Activated CD4-positive, CD25-positive, alpha-beta regulatory T cell treated with anti-CD3 and anti-CD28 coated beads, Interleukin-2, amount 50 U/mL, for 24 hours (primary cell): ENCODE measurements at regions not wholly inside any gene's neighbourhood (a gene's known extent, or its start where the extent isn't known, plus 50 kb on each side); places are given as distances from the start of the nearest gene placed in this dataset.

Experiments used
- ATAC-seq, 2 donors: fragments of 150-1000 bp; cut with Tn5 transposase; one replicate each; pipeline ENCODE4 v1.10.0; 2021; ENCODE audit warnings: mild to moderate bottlenecking in 1 of 2, moderate library complexity in 1 of 2

GRCh38 chrX:5829469-5829868, 399.2 kb downstream of the NLGN4X start:
- no peak for ATAC-seq

DNA sequence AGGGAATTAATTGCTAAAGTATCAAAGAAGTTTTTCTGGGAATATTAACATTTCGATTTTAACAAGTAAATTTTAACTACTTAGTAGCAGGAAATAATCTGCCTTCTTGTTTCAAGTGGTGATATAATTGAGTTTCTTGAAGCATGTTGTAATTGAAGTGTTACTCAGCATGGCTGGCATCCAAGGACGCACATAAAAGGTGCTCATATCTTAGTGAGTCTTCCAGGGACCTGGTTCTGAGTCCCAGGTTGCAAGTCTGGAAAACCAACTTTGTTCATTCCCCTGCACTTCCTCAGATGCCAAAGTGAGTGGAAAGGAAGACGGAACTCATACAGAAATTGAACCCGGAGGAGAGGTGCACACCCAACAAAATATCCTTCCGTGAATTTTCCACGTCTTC, 399.6 kb downstream of the NLGN4X start:
- ATAC-seq = no peak

DNA sequence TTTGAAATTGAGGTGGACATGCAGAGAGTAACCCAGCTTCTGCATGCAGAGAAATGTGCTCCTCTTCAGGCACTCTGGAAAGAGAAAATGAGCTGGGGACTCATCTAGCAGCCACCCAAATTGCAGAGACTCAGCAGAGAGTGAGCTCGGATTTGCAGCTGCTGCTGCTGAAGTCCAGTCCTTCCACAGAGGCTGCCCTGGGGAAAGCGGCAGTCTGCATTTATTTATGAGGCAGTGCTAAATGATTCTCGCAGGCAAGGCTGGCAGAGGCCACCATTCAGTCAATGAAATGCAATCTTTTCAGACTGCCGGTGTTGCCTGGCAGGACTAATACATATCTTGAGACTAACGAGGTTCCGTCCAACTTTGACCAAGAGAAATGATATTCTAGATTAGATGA, 404.8 kb downstream of the NLGN4X start:
- ATAC-seq = no peak

GRCh38 chrX:5810636-5811035, 418.0 kb downstream of the NLGN4X start:
- ATAC-seq = no peak

- no peak for ATAC-seq
Measured at GRCh38 chrX:5807181-5807580, 421.5 kb downstream of the NLGN4X start.

DNA sequence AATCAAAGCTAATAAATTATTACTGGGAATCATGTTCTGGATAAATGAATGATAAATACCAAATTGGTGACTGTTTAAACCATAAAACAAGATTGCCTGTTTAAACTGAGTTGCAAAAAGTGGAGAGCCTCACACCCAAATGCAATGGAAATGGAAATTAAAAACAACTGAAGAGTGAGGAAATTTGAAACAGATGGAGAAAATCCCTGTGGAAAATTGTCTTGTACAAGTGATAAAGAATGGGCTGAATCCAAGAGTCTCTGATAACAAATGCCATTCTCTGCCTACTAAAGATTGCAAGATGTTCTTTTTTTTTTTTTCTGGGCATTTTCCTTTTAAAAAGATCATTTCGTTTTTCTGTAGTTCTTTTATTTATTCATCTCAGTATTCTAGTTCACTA, 426.3 kb downstream of the NLGN4X start:
- no peak for ATAC-seq

DNA sequence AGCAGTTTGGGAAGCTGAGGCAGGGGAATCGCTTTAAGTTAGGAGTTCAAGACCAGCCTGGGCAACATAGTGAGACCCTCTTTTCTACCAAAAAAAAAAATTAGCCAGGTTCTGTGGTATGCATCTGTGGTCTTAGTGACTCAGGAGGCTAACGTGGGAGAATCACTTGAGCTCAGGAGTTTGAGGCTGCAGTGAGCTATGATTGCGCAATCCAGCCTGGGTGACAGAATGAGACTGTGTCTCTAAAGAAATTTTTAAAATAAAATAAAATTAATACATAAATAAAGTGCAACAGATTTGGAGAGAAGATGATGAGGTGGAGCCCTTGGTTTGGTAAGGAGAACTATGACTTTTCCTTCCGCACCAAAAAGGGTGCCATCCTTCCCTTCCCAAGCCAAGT, 436.9 kb downstream of the NLGN4X start:
- no peak for ATAC-seq

DNA sequence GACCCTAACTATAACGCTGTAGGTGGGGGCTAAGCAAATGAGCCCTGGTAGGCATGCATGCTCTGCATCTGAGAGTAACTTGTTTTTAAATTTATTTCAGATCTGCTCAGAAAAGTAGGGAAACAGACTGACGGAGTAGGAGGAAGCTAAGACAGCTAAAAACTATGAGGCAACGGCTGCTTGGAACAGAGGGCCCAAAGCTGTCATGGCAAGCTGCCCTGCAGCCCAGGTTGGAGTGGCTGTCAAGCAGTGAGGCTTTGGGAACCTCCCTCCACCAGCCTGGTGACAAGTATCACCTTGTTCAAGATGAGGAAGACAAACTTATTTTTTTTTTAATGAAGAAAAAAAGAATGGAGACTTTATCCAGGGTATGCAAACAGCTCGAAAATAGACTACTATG, 439.8 kb downstream of the NLGN4X start:
- no peak for ATAC-seq

GRCh38 chrX:5780821-5781220, 447.8 kb downstream of the NLGN4X start:
- ATAC-seq = no peak

DNA sequence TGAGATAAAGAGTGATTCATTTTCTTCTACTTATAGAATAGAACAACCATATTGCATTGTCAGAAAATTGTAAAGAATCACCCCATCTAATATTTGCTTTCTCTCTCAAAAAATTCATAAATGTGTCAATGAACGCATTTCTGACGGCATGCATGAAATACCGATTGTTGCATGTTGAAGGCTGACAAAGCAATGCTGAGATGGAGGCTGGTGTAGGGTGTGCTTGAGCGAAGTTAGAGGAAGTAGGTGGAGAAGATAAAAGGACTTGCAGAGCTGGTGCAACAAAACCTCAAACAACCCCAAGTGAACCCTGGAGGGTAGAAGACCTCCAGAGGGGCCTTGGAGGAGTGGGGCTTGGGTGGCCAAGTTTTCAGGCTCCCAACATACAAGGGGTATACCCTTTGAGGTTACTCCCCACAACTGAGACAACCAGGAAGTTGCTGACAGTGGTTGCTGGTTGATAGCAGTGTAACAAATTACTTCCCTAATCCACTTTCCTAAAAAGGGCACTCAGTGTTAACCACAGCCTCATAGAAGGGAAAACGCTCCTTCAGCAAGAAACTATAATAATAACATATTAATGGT, 452.7 kb downstream of the NLGN4X start:
- no peak for ATAC-seq

- ATAC-seq = no peak
Measured at GRCh38 chrX:5774446-5774845, 454.2 kb downstream of the NLGN4X start.

DNA sequence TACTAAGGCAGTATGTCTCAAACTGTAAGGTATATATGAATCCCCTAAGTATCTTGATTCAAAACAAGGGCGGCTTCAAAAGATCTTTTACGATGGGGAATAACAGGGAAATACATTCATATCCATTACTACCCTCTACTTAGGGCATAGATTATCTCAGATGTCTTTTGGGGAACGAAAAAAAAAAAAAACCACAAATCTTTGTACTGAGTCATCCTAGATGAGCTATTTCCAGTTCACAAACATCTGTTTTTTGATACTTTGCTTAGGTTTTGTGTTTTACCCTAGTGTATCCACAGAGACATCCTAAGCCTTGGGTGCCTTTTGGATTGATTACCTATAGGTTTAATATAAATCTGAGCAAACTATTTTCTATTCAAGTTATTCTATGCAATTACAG, 457.2 kb downstream of the NLGN4X start:
- no peak for ATAC-seq

DNA sequence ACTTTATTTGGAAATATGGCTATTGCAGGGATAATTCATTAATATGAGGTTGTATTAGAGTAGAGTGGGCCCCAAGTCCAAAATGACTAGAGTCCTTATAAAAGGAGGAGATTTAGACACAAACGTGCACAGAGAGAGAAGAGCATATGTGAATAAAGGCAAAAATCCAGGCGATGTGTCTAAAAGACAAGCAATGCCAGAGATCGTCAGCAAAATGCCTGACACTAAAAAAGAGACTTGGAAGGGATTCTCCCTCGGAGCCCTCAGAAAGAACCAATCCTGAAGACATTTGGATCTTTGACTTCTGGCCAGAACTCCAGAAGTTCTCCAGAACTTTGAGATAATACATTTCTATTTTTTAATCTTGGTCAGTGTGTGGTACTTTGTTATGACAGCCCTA, 472.1 kb downstream of the NLGN4X start:
- ATAC-seq = no peak

- no peak for ATAC-seq
Measured at GRCh38 chrX:5753291-5753690, 475.4 kb downstream of the NLGN4X start.

DNA sequence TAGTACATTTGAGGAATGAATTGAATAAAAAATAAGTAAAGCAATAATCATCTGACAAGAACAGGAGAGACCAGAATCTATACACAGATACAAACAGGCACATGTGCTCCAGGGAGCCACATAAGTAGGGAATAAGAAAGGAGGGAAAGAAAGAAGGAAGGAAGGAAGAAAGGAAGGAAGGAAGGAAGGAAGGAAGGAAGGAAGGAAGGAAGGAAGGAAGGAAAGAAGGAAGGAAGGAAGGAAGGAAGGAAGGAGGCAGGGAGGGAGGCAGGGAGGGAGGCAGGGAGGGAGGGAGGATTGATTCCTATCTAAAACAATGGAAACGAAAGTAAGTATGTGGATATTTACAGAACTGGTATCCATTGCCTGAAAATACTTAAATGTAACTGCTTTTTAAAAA, 475.8 kb downstream of the NLGN4X start:
- ATAC-seq = no peak

- ATAC-seq = no peak
Measured at GRCh38 chrX:5748586-5749150, 480.0 kb downstream of the NLGN4X start.

GRCh38 chrX:5746231-5746630, 482.4 kb downstream of the NLGN4X start:
- ATAC-seq = no peak

DNA sequence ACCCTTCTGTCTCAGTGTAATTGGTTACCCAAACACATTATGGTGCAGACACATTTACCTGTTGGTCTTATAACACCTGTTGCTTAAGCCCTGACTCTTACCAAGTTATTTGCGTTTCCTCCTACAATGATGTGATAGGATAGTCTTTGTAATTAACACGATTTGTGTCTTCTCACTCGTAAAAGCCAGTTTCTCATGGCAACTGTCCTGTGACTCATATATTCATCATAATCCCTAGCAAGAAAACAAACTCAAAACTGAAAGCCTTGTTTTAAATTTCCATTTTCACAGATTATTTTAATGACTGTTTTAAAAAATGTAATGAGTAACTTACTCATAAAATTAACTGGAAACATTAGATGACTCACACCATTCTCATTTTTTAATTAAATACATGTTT, 495.2 kb downstream of the NLGN4X start:
- ATAC-seq = no peak

- no peak for ATAC-seq
Measured at GRCh38 chrX:5730556-5730955, 498.1 kb downstream of the NLGN4X start.

DNA sequence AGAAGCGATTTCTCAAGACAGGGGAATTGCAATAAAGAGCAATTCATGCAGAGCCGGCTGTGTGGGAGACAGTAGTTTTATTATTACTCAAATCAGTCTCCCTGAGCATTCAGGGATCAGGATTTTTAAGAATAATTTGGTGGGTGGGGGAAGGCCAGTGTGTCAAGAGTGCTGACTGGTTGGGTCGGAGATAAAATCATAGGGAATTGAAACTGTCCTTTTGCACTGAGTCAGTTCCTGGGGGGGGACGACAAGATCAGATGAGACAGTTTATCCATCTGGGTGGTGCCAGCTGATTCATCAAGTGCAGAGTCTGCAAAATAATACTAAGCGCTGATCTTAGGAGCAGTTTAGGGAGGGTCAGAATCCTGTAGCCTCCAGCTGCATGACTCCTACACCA, 502.4 kb downstream of the NLGN4X start:
- ATAC-seq = no peak

GRCh38 chrX:5724123-5724522, 504.5 kb downstream of the NLGN4X start:
- no peak for ATAC-seq

GRCh38 chrX:5718651-5719050, 510.0 kb downstream of the NLGN4X start:
- ATAC-seq = no peak

DNA sequence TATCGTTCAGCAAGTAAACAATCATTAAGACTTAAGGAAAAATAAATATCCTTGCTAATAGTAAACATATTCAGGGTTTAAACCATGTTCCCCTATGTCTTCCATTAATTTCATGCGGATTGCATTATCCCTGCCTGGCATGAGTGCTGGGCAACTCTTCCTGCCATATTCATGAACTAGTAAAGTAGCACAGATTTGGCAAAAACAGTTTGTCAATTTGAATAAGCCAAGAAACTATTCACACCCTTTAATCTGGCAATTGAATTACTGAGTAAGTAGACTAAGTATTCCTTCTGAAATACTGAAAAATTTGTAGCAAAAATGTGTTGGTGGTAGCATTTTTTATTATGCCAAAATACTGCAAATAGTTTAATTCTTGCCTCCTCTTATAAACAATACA, 512.0 kb downstream of the NLGN4X start:
- no peak for ATAC-seq

GRCh38 chrX:5708251-5708650, 520.4 kb downstream of the NLGN4X start:
- no peak for ATAC-seq

DNA sequence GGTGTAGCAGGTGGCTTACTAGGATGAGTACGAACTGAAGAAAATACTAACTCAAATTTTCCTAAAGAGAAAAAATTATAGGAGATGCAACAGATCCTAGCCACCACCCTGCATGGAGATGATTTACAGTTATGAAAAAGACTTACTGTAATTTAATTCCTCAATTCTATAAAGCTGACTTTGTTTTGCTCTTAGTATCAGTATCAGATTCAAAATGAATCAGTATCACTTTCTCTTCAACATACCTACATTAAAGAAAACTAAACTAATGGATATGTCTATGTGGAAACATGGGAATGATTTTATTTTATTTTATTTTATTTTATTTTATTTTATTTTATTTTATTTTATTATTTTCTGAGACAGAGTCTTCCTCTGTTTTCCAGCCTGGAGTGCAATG, 525.8 kb downstream of the NLGN4X start:
- no peak for ATAC-seq
